Fibroblast of lung (primary cell): ENCODE measurements at regions not wholly inside any gene's neighbourhood (a gene's known extent, or its start where the extent isn't known, plus 50 kb on each side); places are given as distances from the start of the nearest gene placed in this dataset.

Source experiments
- DNase-seq, 2 donors: peaks; one replicate each; pipeline versions ENCODE4 v3.0.0 to v3.0.0-alpha.2; 2010; ENCODE audit warnings: low read depth in 2 of 2
- H2AFZ ChIP-seq: 2 replicates; pipeline ENCODE4 v1.5.1; 2012; ENCODE audit warnings: low read length, control low read depth, inconsistent platforms
- H3K27ac ChIP-seq: 2 replicates; pipeline ENCODE4 v1.5.1; 2011; ENCODE audit warnings: low read length, control low read depth; ENCODE audit not compliant: insufficient read depth
- H3K27me3 ChIP-seq: 2 replicates; pipeline ENCODE4 v1.5.1; 2011; ENCODE audit warnings: mild to moderate bottlenecking, low read length; ENCODE audit not compliant: control insufficient read depth, insufficient read depth
- H3K36me3 ChIP-seq: 2 replicates; pipeline ENCODE4 v1.5.1; 2011; ENCODE audit warnings: low read length; ENCODE audit not compliant: control insufficient read depth, insufficient read depth
- H3K4me1 ChIP-seq: 2 replicates; pipeline ENCODE4 v1.5.1; 2011; ENCODE audit warnings: low read length; ENCODE audit not compliant: control insufficient read depth, insufficient read depth; ENCODE audit errors: extremely low read depth
- H3K4me2 ChIP-seq: 2 replicates; pipeline ENCODE4 v1.5.1; 2011; ENCODE audit warnings: low read length, control low read depth; ENCODE audit not compliant: insufficient read depth; ENCODE audit errors: extremely low read depth
- H3K4me3 ChIP-seq, 4 experiments: fragments of 200-600 bp in 1 of 4; sonication (generic) in 1 of 4; replicated peaks in 1 of 4; 2 replicates each; pipeline ENCODE4 v1.5.1; 2011 to 2016; ENCODE audit warnings: low read length in 4 of 4, low read depth in 3 of 4, mild to moderate bottlenecking in 3 of 4, control low read depth in 2 of 4, inconsistent platforms in 1 of 4, mixed read lengths in 1 of 4; ENCODE audit not compliant: insufficient read depth in 1 of 4; ENCODE audit errors: control extremely low read depth in 1 of 4
- H3K79me2 ChIP-seq: 2 replicates; pipeline ENCODE4 v1.5.1; 2012; ENCODE audit warnings: mild to moderate bottlenecking, low read length, inconsistent platforms; ENCODE audit not compliant: control insufficient read depth, insufficient read depth
- H3K9ac ChIP-seq: 2 replicates; pipeline ENCODE4 v1.5.1; 2011; ENCODE audit warnings: mild to moderate bottlenecking, low read length, control low read depth; ENCODE audit not compliant: insufficient read depth
- H3K9me3 ChIP-seq: 2 replicates; pipeline ENCODE4 v1.5.1; 2012; ENCODE audit warnings: low read depth, low read length; ENCODE audit not compliant: control insufficient read depth, insufficient read depth
- H4K20me1 ChIP-seq: 2 replicates; pipeline ENCODE4 v1.5.1; 2011; ENCODE audit warnings: low read length; ENCODE audit not compliant: control insufficient read depth, insufficient read depth; ENCODE audit errors: extremely low read depth
- EZH2 ChIP-seq: IDR thresholded peaks from 2 replicates; pipeline ENCODE4 v1.5.1; 2012; ENCODE audit warnings: low read length, control low read depth, mild to moderate bottlenecking; ENCODE audit errors: missing control alignments
- TF ChIP-seq, protein P1 (sequence below), 2 donors: IDR thresholded peaks in 1 of 2; conservative IDR thresholded peaks in 1 of 2; 1 replicate in 1 of 2; 2 replicates in 1 of 2; pipeline ENCODE4 v1.5.1; 2011 to 2012; ENCODE audit warnings: low read length in 2 of 2, control low read depth in 1 of 2, inconsistent platforms in 1 of 2, low read depth in 1 of 2, mild to moderate bottlenecking in 1 of 2

DNA sequence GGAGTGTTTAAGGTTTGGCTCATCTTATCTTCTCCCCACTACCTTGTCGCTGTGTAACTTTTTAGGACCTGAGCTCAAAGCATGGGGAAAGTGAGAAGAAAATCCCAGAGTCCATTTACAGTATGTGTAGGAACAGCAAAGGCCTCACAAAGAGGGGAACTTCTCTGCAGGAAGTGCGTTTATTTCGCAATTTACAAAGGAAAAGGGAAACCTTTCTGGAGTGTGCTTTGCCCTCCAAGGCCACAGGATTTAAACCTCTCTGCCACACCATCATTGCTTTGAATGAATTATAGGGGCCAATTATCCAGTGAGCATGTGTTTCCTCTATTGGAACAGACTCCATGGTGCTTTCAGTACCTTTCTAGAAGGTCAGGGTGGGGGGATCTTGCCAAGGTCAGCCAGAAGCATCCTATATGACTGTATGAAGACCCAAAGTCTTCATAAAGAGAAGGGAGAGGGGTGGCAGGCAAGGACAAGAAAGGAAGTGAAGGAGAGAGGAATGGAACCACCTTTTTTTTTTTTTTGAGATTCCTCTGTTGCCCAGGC lies 68.1 kb upstream of the LMO2 start:
- Histone ChIP-seq H3K9me3 (no peaks in the 10 kb centered on the region), H3K4me3 (no peak overlapping the region), H4K20me1 (no peaks in the 10 kb centered on the region), H3K79me2 (no peaks in the 10 kb centered on the region), H3K27ac (no peak overlapping the region), H3K27me3 (peaks cover 10% of the 10 kb centered on the region), H3K36me3 (no peaks in the 10 kb centered on the region), H3K9ac (no peak overlapping the region), H3K4me1 (no peaks in the 10 kb centered on the region), H3K4me2 (no peak overlapping the region), H2AFZ (no peak overlapping the region)
- no peak for TF ChIP-seq EZH2
- TF ChIP-seq, protein P1, sequence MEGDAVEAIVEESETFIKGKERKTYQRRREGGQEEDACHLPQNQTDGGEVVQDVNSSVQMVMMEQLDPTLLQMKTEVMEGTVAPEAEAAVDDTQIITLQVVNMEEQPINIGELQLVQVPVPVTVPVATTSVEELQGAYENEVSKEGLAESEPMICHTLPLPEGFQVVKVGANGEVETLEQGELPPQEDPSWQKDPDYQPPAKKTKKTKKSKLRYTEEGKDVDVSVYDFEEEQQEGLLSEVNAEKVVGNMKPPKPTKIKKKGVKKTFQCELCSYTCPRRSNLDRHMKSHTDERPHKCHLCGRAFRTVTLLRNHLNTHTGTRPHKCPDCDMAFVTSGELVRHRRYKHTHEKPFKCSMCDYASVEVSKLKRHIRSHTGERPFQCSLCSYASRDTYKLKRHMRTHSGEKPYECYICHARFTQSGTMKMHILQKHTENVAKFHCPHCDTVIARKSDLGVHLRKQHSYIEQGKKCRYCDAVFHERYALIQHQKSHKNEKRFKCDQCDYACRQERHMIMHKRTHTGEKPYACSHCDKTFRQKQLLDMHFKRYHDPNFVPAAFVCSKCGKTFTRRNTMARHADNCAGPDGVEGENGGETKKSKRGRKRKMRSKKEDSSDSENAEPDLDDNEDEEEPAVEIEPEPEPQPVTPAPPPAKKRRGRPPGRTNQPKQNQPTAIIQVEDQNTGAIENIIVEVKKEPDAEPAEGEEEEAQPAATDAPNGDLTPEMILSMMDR (conservative IDR thresholded peaks at IDR 0.05 in 1 of 2, IDR thresholded peaks at IDR 0.05 in 1 of 2; ENCODE audit: low read depth in 1 of 2, low read length in 2 of 2): no peak
- no peak for DNase-seq

DNA sequence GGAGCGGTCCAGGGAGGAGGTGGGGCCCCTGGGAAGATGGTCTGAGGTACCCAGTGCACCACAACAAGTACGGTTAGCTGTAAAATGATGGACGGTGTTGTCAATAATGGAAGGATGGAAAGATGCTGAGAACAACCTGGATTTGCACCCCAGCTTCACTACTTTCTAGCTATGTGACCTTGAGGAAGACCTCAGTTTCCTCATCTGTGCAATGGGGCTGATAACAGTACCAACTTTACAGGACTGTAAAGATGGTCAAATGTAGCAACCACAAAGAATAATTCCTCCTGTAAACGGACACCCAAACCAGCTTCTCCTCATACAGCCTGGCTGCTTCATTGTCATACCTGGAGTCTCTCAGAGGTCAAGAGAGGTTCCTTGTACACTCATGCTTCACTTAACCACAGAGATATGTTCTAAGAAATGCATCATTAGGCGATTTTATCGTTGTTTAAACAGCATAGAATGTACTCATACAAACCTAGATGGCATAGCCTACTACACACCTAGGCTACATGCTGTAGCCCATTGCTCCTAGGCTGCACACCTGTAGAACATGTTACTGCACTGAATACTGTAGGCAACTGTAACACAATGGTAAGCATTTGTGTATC lies 65.5 kb upstream of the LMO2 start:
- no peak overlapping the region for H2AFZ ChIP-seq
- no peak overlapping the region for H3K4me3 ChIP-seq
- H3K79me2 ChIP-seq: no peaks in the 10 kb centered on the region
- H4K20me1 ChIP-seq: no peaks in the 10 kb centered on the region
- TF ChIP-seq, protein P1 (conservative IDR thresholded peaks at IDR 0.05 in 1 of 2, IDR thresholded peaks at IDR 0.05 in 1 of 2; ENCODE audit: low read depth in 1 of 2, low read length in 2 of 2): no peak
- TF ChIP-seq EZH2: no peak
- DNase-seq: no peak
- H3K4me2 ChIP-seq: no peak overlapping the region
- no peaks in the 10 kb centered on the region for H3K4me1 ChIP-seq
- no peak overlapping the region for H3K27ac ChIP-seq
- H3K9me3 ChIP-seq: no peaks in the 10 kb centered on the region
- H3K27me3 ChIP-seq: peaks cover 10% of the 10 kb centered on the region
- no peak overlapping the region for H3K9ac ChIP-seq
- H3K36me3 ChIP-seq: no peaks in the 10 kb centered on the region

DNA sequence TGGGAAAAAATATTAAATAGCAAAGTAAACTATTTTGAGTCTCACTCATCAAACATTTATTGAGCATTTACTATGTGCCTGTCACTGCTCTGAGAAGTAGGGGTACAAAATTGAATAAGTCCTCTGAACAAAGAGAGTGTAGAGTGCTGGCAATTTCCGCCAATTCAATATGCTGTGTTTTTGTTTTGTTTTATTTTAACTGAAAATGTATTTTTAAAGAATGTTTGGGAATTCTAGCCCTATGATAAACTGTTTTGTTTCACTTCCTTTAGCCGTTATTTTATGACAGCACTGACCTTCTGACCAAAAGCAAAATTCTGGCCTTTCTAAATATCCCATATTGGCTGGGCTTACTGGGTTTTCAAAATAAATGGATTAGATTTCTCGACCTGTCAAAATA lies 64.7 kb upstream of the LMO2 start:
- H2AFZ ChIP-seq: no peak overlapping the region
- no peak overlapping the region for H3K9ac ChIP-seq
- DNase-seq: no peak
- no peak overlapping the region for H3K27ac ChIP-seq
- no peaks in the 10 kb centered on the region for H3K4me1 ChIP-seq
- H3K79me2 ChIP-seq: no peaks in the 10 kb centered on the region
- TF ChIP-seq EZH2: no peak
- TF ChIP-seq, protein P1 (conservative IDR thresholded peaks at IDR 0.05 in 1 of 2, IDR thresholded peaks at IDR 0.05 in 1 of 2; ENCODE audit: low read depth in 1 of 2, low read length in 2 of 2): no peak
- no peaks in the 10 kb centered on the region for H3K36me3 ChIP-seq
- H3K4me2 ChIP-seq: no peak overlapping the region
- H3K27me3 ChIP-seq: peaks cover 9% of the 10 kb centered on the region
- H4K20me1 ChIP-seq: no peaks in the 10 kb centered on the region
- H3K4me3 ChIP-seq: no peak overlapping the region
- H3K9me3 ChIP-seq: no peaks in the 10 kb centered on the region
